ENCODE measurements at regions not wholly inside any gene's neighbourhood (a gene's known extent, or its start where the extent isn't known, plus 50 kb on each side); places are given as distances from the start of the nearest gene placed in this dataset.

- no peaks in the 10 kb centered on the region for H3K36me3 ChIP-seq
- DNase-seq: no peak
- no peak overlapping the region for H3K4me3 ChIP-seq
- no peaks in the 10 kb centered on the region for H3K27me3 ChIP-seq
- no peaks in the 10 kb centered on the region for H3K9me3 ChIP-seq
Measured at GRCh38 chr13:53220038-53220437, 191.4 kb downstream of the OLFM4 start.

DNA sequence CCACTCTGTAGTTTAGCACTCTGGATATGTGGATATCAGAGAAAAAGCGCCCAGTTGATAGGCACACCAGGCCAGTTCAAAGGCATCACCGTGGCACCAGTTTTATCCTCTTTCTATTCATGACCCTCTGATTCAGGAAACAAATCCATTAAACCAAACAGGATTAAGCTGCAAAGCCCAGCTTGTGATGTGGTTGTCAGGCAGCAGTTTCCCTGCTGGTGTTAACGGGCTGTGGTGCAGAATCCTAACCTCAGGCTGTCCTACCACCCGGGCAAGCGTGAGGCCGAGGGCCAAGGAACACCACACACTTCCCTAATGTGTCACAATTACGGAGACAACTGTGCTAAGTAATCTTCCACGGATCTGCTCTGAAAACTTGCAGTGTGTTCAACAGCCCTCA is 209.1 kb downstream of the OLFM4 start:
- no peak for DNase-seq
- Histone ChIP-seq H3K36me3 (no peaks in the 10 kb centered on the region), H3K27me3 (peaks cover 2% of the 10 kb centered on the region; the same call in 1 of the 2 replicates), H3K9me3 (no peaks in the 10 kb centered on the region), H3K4me3 (no peak overlapping the region)

- no peaks in the 10 kb centered on the region for H3K36me3 ChIP-seq
- no peak for DNase-seq
- H3K27me3 ChIP-seq: peaks cover 2% of the 10 kb centered on the region; the same call in 1 of the 2 replicates
- H3K9me3 ChIP-seq: no peaks in the 10 kb centered on the region
- H3K4me3 ChIP-seq: no peak overlapping the region
Measured at GRCh38 chr13:53238261-53238660, 209.6 kb downstream of the OLFM4 start.

DNA sequence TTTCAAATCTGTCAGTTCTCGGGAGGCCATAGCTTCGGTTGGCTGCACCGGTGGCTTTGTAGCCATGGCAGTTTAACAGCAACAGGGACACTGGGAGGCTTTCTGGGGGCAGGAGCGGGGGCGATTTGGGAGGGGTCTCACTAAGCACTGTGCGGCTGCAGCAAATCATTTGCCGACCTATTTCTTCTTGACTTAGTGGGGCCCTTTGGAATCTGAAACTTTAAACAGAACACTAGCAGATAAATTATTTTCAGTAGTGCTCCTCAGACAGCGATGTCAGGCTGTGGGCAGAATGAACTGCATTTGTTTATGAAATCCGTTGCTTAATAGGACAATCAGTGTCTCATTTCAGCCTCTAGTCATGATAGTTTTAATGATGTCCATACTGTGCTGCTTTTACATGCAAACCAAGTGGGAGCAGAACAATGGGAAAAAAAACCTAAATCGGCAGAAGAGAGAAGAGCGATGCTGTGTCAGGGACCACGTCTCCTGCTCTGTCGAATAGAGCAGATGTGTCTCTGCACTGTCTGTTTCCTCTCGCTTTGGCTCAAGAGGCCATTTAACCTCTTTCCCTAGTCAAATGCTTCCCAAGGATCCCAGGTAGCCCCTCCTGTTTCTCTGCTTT is 211.9 kb downstream of the OLFM4 start:
- peaks cover 2% of the 10 kb centered on the region; the same call in 1 of the 2 replicates for H3K27me3 ChIP-seq
- no peaks in the 10 kb centered on the region for H3K9me3 ChIP-seq
- no peak overlapping the region for H3K4me3 ChIP-seq
- no peaks in the 10 kb centered on the region for H3K36me3 ChIP-seq
- DNase-seq: no peak

DNA sequence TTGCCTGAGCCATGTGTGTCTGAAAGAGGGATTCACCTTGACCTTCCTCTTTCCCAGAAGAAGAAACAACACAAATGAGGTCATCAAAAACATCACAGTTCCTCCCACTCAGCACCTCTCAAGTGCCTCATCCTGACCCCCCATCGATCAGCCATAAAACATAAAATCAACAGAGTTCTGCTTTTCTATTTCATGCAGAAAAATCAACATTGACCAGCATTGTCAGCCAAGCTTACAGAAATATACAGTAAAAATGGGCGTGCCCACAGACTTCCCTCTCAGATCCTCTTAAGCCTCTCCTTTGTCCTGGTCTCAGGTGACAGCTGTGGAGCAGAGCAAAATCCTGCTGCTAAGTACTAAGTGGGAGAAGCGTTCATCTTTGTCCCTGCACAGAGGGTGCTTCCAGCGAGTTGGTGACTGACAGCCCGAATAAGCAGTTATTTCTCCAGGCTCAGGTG is 213.3 kb downstream of the OLFM4 start:
- no peak for DNase-seq
- Histone ChIP-seq H3K9me3 (no peaks in the 10 kb centered on the region), H3K4me3 (no peak overlapping the region), H3K27me3 (peaks cover 2% of the 10 kb centered on the region; the same call in 1 of the 2 replicates), H3K36me3 (no peaks in the 10 kb centered on the region)

DNA sequence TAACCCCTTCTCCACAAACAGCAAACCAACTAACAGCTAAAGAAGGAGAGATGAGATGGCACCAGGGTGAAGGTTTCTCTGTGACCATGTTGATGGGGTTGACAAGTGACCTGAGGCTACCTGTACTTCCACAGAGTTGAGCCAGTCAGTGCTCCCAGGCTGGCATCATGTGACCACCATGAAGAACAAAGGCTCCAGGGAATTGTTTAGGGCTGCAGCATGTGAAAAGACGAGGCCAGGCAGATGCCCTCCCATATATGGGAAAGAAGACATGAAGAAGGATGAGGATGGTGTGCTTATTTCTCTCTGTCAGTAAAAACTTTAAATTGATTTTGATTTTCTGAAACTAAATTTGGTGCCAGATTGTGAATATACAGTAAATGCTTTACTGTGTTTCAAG is 220.6 kb downstream of the OLFM4 start:
- Histone ChIP-seq H3K9me3 (no peaks in the 10 kb centered on the region), H3K4me3 (no peak overlapping the region), H3K36me3 (no peaks in the 10 kb centered on the region), H3K27me3 (no peaks in the 10 kb centered on the region)
- DNase-seq: no peak

GRCh38 chr13:53250272-53250875 is 221.8 kb downstream of the OLFM4 start:
- Histone ChIP-seq H3K36me3 (no peaks in the 10 kb centered on the region), H3K27me3 (no peaks in the 10 kb centered on the region), H3K4me3 (no peak overlapping the region), H3K9me3 (no peaks in the 10 kb centered on the region)
- DNase-seq: no peak

DNA sequence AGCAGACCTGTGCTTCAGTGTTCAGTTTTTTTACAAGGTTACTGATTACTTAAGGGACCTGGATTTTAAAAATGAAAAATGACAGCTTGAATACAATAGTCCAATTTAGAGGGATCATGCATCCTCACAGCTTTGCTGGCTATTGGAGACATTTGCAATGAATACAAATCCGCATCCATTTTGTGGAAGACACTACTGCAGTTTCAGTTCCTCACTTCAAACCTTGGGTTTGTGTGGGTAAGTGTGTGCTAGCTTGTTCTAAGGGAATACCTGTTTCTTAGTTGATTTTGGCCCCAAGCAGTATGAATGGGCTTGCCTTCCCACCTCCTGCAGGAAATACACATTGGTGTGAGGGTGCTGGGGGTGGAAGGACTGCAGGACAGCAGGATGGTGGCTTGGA is 222.4 kb downstream of the OLFM4 start:
- DNase-seq: no peak
- Histone ChIP-seq H3K9me3 (no peaks in the 10 kb centered on the region), H3K36me3 (no peaks in the 10 kb centered on the region), H3K27me3 (no peaks in the 10 kb centered on the region), H3K4me3 (no peak overlapping the region)

GRCh38 chr13:53254500-53254899 is 225.9 kb downstream of the OLFM4 start:
- Histone ChIP-seq H3K9me3 (no peaks in the 10 kb centered on the region), H3K27me3 (no peaks in the 10 kb centered on the region), H3K36me3 (no peaks in the 10 kb centered on the region), H3K4me3 (no peak overlapping the region)
- no peak for DNase-seq

DNA sequence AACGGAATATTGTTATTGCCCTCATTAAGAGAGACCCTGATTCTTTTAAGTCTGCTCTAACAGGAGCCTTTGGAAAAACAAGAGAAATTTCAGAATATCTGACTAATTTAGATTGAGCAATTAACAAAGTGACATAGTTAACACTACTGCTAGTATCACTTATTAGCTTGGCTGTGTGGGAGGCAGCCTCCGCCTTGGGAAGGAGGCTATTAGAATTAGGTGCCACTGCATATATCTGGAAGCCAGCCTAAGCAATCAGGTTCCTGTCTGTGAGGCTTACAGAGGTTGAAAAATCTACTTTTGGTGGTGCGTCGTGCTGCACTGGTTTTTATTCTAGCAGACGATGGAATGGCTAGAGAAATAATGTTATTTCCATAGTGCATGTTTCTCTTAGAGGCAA is 227.2 kb downstream of the OLFM4 start:
- Histone ChIP-seq H3K36me3 (no peaks in the 10 kb centered on the region), H3K27me3 (no peaks in the 10 kb centered on the region), H3K4me3 (no peak overlapping the region), H3K9me3 (no peaks in the 10 kb centered on the region)
- no peak for DNase-seq

- Histone ChIP-seq H3K36me3 (no peaks in the 10 kb centered on the region), H3K27me3 (no peaks in the 10 kb centered on the region; the same call in 1 of the 2 replicates), H3K4me3 (no peak overlapping the region), H3K9me3 (no peaks in the 10 kb centered on the region)
- no peak for DNase-seq
Measured at GRCh38 chr13:53260594-53260993, 232.0 kb downstream of the OLFM4 start.

GRCh38 chr13:53264751-53265385 is 236.3 kb downstream of the OLFM4 start:
- no peaks in the 10 kb centered on the region for H3K9me3 ChIP-seq
- H3K36me3 ChIP-seq: no peaks in the 10 kb centered on the region
- no peaks in the 10 kb centered on the region; the same call in 1 of the 2 replicates for H3K27me3 ChIP-seq
- H3K4me3 ChIP-seq: no peak overlapping the region
- no peak for DNase-seq

GRCh38 chr13:53266757-53267156 is 238.1 kb downstream of the OLFM4 start:
- H3K4me3 ChIP-seq: no peak overlapping the region
- no peak for DNase-seq
- no peaks in the 10 kb centered on the region for H3K9me3 ChIP-seq
- no peaks in the 10 kb centered on the region for H3K36me3 ChIP-seq
- H3K27me3 ChIP-seq: no peaks in the 10 kb centered on the region

DNA sequence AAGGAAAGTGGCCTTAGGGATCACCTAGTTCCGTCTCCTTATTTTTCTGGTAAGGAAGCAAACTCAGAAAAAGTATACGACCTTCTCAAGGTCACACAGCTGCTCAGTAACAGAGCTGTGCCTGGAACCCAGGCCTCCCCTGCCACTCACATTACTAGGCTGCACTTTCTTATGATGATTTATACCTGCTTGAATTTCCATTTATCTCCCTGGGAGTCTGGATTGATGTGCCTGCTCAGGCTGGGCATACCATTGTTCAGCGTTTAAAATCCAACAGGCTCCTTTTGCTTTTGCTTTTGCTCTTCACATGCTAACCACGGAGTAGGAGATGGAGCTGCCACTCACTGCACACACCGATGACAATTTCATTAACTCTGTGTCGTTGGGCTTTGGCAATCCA is 241.0 kb downstream of the OLFM4 start:
- H3K4me3 ChIP-seq: no peak overlapping the region
- DNase-seq: no peak
- 0 out of 2 replicates have a peak, but pooled peaks cover 3% of the 10 kb centered on the region for H3K27me3 ChIP-seq
- no peaks in the 10 kb centered on the region for H3K36me3 ChIP-seq
- H3K9me3 ChIP-seq: no peaks in the 10 kb centered on the region

DNA sequence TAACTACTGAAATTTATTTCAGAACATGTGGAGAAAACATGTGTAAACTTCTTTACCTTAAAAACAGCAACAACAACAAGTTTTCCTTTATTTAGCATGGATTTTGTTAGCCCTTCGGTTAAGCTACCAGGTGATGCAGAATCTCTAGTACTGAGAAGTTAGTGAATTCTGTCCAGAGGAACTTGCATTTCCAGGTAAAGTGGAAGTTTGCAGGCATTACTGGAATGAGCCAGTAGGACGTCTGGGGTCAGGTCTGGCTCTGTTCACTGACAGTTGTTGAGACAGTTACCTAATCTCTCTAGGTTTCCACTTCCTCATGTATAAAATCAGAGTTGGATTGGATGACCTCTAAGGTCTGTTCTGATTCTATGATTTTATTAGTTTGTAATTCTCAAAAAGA is 244.3 kb downstream of the OLFM4 start:
- no peaks in the 10 kb centered on the region for H3K36me3 ChIP-seq
- no peak for DNase-seq
- H3K4me3 ChIP-seq: no peak overlapping the region
- H3K27me3 ChIP-seq: 0 out of 2 replicates have a peak, but pooled peaks cover 3% of the 10 kb centered on the region
- H3K9me3 ChIP-seq: no peaks in the 10 kb centered on the region

DNA sequence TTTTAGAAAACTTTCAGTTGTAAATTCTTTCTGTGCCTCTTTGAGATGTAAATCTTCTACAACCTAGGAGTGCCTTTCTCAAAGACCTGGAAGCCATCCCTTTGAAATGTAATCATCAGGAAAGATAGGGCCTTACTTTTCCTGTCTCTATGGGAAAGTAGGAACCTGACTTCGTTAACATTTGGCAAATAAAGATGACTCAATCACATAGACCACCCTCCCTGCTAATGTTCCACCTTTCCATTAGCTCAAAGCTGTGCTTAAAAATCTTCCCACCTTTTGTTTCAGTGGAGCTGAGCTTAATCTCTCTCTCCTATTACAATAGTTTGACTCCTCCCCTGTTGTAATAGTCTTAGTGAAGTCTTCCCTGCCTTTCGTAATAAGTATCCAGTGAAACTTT is 247.7 kb downstream of the OLFM4 start:
- no peaks in the 10 kb centered on the region for H3K36me3 ChIP-seq
- no peak overlapping the region for H3K4me3 ChIP-seq
- no peaks in the 10 kb centered on the region for H3K9me3 ChIP-seq
- H3K27me3 ChIP-seq: 0 out of 2 replicates have a peak, but pooled peaks cover 3% of the 10 kb centered on the region
- no peak for DNase-seq

GRCh38 chr13:53281677-53282076 is 253.1 kb downstream of the OLFM4 start:
- no peaks in the 10 kb centered on the region for H3K27me3 ChIP-seq
- DNase-seq: no peak
- no peaks in the 10 kb centered on the region for H3K36me3 ChIP-seq
- no peak overlapping the region for H3K4me3 ChIP-seq
- H3K9me3 ChIP-seq: no peaks in the 10 kb centered on the region

Data from MG63 (cell line).